AG04449 (cell line): ENCODE measurements at regions not wholly inside any gene's neighbourhood (a gene's known extent, or its start where the extent isn't known, plus 50 kb on each side); places are given as distances from the start of the nearest gene placed in this dataset.

Source experiments
- CTCF ChIA-PET: fragments of 350-600 bp; formaldehyde crosslinking; extraction: SDS; loops from one replicate; lab custom pipeline; 2021; ENCODE audit warnings: antibody characterized with exemption; lab: Yijun Ruan, JAX
- POLR2A ChIA-PET: fragments of 400-600, 350-600 bp; formaldehyde crosslinking; extraction: SDS; loops from one replicate; lab custom pipeline; 2020; ENCODE audit warnings: antibody characterized with exemption, inconsistent platforms; lab: Yijun Ruan, JAX
- DNase-seq: peaks from one replicate; pipeline ENCODE4 v3.0.0-alpha.2; 2010; ENCODE audit warnings: low read depth, low spot score
- H3K4me3 ChIP-seq: 2 replicates; pipeline ENCODE4 v1.5.1; 2011; ENCODE audit warnings: low read depth, mild to moderate bottlenecking, control low read depth, low read length
- CTCF ChIP-seq: IDR thresholded peaks from one replicate; pipeline ENCODE4 v1.5.1; 2011; ENCODE audit warnings: mild to moderate bottlenecking, moderate library complexity, low read length, control low read depth, inconsistent platforms; ENCODE audit not compliant: insufficient read depth; ENCODE audit errors: missing control alignments

- POLR2A ChIA-PET, result no interaction called here
- DNase-seq, result no peak
- no peak for TF ChIP-seq CTCF
- CTCF ChIA-PET, result no interaction called here
- no peak overlapping the region for H3K4me3 ChIP-seq
Measured at GRCh38 chr1:79204779-79205479, 198.4 kb upstream of the ADGRL4 start.

- DNase-seq, result no peak
- no peak overlapping the region for H3K4me3 ChIP-seq
- ChIA-PET POLR2A (interaction anchor here (0.6 to 0.7 kb wide), 2 partner anchors 35 to 551 kb away, joined by 3 to 5 read pairs; no protein-coding TSS in a partner anchor), CTCF (interaction anchor here (0.9 to 7.6 kb wide), 6 partner anchors 10 to 511 kb away, joined by 3 to 91 read pairs (median 3); no protein-coding TSS in a partner anchor)
- TF ChIP-seq CTCF, result no peak
Measured at GRCh38 chr1:79198832-79199231, 192.3 kb upstream of the ADGRL4 start.

- POLR2A ChIA-PET, result no interaction called here
- no peak for DNase-seq
- CTCF ChIA-PET, result interaction anchor here (0.6 to 7.6 kb wide), 5 partner anchors 9 to 509 kb away, joined by 3 to 91 read pairs (median 3); no protein-coding TSS in a partner anchor
- no peak overlapping the region for H3K4me3 ChIP-seq
- TF ChIP-seq CTCF, result no peak
Measured at GRCh38 chr1:79197421-79197820, 190.9 kb upstream of the ADGRL4 start.

GRCh38 chr1:79196211-79196610, 189.7 kb upstream of the ADGRL4 start:
- no peak for TF ChIP-seq CTCF
- no peak for DNase-seq
- ChIA-PET POLR2A (no interaction called here), CTCF (interaction anchor here (0.8 to 7.6 kb wide), 2 partner anchors 357 to 363 kb away, joined by 5 to 91 read pairs; no protein-coding TSS in a partner anchor)
- no peak overlapping the region for H3K4me3 ChIP-seq

GRCh38 chr1:79193211-79194079, 186.9 kb upstream of the ADGRL4 start:
- ChIA-PET POLR2A (no interaction called here), CTCF (interaction anchor here (1.3 to 7.6 kb wide), 2 partner anchors 354 to 355 kb away, joined by 4 to 91 read pairs; no protein-coding TSS in a partner anchor)
- no peak for DNase-seq
- H3K4me3 ChIP-seq, result no peak overlapping the region
- no peak for TF ChIP-seq CTCF

- H3K4me3 ChIP-seq, result no peak overlapping the region
- TF ChIP-seq CTCF, result no peak
- DNase-seq, result no peak
- ChIA-PET POLR2A (no interaction called here), CTCF (no interaction called here)
Measured at GRCh38 chr1:79190074-79190473, 183.5 kb upstream of the ADGRL4 start.
